KMS-11 (cell line): ENCODE measurements at regions not wholly inside any gene's neighbourhood (a gene's known extent, or its start where the extent isn't known, plus 50 kb on each side); places are given as distances from the start of the nearest gene placed in this dataset.

Source experiments
- H2AFZ ChIP-seq: fragments of 200-600 bp; sonication (generic); 2 replicates; pipeline ENCODE4 v1.6.1; 2016; ENCODE audit warnings: antibody characterized with exemption, mixed run types, low read depth
- H3K27ac ChIP-seq: fragments of 200-600 bp; sonication (generic); 2 replicates; pipeline ENCODE4 v1.6.1; 2016; ENCODE audit warnings: mild to moderate bottlenecking, mixed run types
- H3K27me3 ChIP-seq: fragments of 200-600 bp; sonication (generic); 2 replicates; pipeline ENCODE4 v1.6.1; 2017; ENCODE audit warnings: mild to moderate bottlenecking, low read depth, mixed run types, moderate library complexity; ENCODE audit not compliant: insufficient read depth
- H3K36me3 ChIP-seq: fragments of 200-600 bp; sonication (generic); 2 replicates; pipeline ENCODE4 v1.6.1; 2017; ENCODE audit warnings: mild to moderate bottlenecking, mixed run types; ENCODE audit not compliant: insufficient read depth
- H3K4me1 ChIP-seq: fragments of 200-600 bp; sonication (generic); 2 replicates; pipeline ENCODE4 v1.6.1; 2016; ENCODE audit warnings: mild to moderate bottlenecking, low read depth, mixed run types; ENCODE audit not compliant: poor library complexity, severe bottlenecking
- H3K4me2 ChIP-seq: fragments of 200-600 bp; sonication (generic); 2 replicates; pipeline ENCODE4 v1.7.0; 2016; ENCODE audit warnings: mild to moderate bottlenecking, mixed run types
- H3K4me3 ChIP-seq: fragments of 200-600 bp; sonication (generic); IDR thresholded peaks from 2 replicates; pipeline ENCODE4 v1.6.1; 2017; ENCODE audit warnings: low read depth, low read length, mixed read lengths; ENCODE audit not compliant: insufficient read depth
- H3K79me2 ChIP-seq: fragments of 200-600 bp; sonication (generic); 2 replicates; pipeline ENCODE4 v1.6.1; 2016; ENCODE audit warnings: low read depth, mixed run types; ENCODE audit not compliant: insufficient read depth
- H3K9ac ChIP-seq: fragments of 200-600 bp; sonication (generic); 2 replicates; pipeline ENCODE4 v1.6.1; 2016; ENCODE audit warnings: mild to moderate bottlenecking, mixed run types
- H4K20me1 ChIP-seq: fragments of 200-600 bp; sonication (generic); 2 replicates; pipeline ENCODE4 v1.6.1; 2016; ENCODE audit warnings: mild to moderate bottlenecking, mixed run types; ENCODE audit not compliant: insufficient read depth
- TF ChIP-seq, protein P1 (sequence below): fragments of 200-600 bp; sonication (generic); conservative IDR thresholded peaks from 2 replicates; pipeline ENCODE4 v1.6.1; 2017; ENCODE audit warnings: low read depth, mild to moderate bottlenecking, antibody characterized with exemption, low read length, moderate library complexity, mixed read lengths

GRCh38 chr3:105315815-105316214 lies 50.9 kb upstream of the ALCAM start:
- no peaks in the 10 kb centered on the region for H3K36me3 ChIP-seq
- H3K9ac ChIP-seq: no peak overlapping the region
- no peak overlapping the region for H3K4me3 ChIP-seq
- no peak overlapping the region for H3K4me2 ChIP-seq
- H3K27me3 ChIP-seq: no peaks in the 10 kb centered on the region
- no peaks in the 10 kb centered on the region for H3K79me2 ChIP-seq
- H4K20me1 ChIP-seq: no peaks in the 10 kb centered on the region
- H3K4me1 ChIP-seq: no peaks in the 10 kb centered on the region
- no peak overlapping the region for H3K27ac ChIP-seq
- no peak overlapping the region; the same call in 1 of the 2 replicates for H2AFZ ChIP-seq
- TF ChIP-seq, protein P1, sequence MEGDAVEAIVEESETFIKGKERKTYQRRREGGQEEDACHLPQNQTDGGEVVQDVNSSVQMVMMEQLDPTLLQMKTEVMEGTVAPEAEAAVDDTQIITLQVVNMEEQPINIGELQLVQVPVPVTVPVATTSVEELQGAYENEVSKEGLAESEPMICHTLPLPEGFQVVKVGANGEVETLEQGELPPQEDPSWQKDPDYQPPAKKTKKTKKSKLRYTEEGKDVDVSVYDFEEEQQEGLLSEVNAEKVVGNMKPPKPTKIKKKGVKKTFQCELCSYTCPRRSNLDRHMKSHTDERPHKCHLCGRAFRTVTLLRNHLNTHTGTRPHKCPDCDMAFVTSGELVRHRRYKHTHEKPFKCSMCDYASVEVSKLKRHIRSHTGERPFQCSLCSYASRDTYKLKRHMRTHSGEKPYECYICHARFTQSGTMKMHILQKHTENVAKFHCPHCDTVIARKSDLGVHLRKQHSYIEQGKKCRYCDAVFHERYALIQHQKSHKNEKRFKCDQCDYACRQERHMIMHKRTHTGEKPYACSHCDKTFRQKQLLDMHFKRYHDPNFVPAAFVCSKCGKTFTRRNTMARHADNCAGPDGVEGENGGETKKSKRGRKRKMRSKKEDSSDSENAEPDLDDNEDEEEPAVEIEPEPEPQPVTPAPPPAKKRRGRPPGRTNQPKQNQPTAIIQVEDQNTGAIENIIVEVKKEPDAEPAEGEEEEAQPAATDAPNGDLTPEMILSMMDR: no peak

GRCh38 chr3:105316331-105316730 lies 50.4 kb upstream of the ALCAM start:
- no peak overlapping the region for H3K4me3 ChIP-seq
- no peaks in the 10 kb centered on the region for H3K27me3 ChIP-seq
- no peaks in the 10 kb centered on the region for H3K79me2 ChIP-seq
- H3K4me1 ChIP-seq: no peaks in the 10 kb centered on the region
- no peaks in the 10 kb centered on the region for H4K20me1 ChIP-seq
- H3K27ac ChIP-seq: no peak overlapping the region
- H2AFZ ChIP-seq: no peak overlapping the region; the same call in 1 of the 2 replicates
- TF ChIP-seq, protein P1: no peak
- H3K36me3 ChIP-seq: no peaks in the 10 kb centered on the region
- H3K4me2 ChIP-seq: no peak overlapping the region
- H3K9ac ChIP-seq: no peak overlapping the region
